ENCODE measurements at regions not wholly inside any gene's neighbourhood (a gene's known extent, or its start where the extent isn't known, plus 50 kb on each side); places are given as distances from the start of the nearest gene placed in this dataset.

DNA sequence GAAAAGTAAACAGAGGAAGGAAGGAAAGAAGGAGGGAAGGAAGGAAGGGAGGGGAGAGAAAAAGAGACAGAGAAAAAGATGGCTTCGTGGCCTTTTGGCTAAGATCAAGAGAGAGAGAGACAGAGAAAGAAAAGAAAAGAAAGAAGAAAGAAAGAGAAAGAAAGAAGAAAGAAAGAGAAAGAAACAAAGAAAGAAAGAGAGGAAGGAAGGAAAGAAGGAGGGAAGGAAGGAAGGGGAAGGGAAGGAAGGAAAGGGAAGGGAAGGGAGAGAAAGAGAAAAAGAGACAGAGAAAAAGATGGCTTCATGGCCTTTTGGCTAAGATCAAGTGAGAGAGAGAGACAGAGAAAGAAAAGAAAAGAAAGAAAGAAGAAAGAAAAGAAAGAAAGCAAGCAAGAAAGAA is 91.4 kb downstream of the PRLHR start:
- no peak for DNase-seq
- intact Hi-C loops (cut with DNase I; ENCODE audit: low total_unique reads) (no loop called here), in situ Hi-C loops (cut with MboI; ENCODE audit: low pct_ligation_motif_present in 1 of 4, low pct_unique_long_range_greater_than_20kb in 1 of 4, low sequenced_read_pairs in 3 of 4) (no loop called here)
- no peaks in the 10 kb centered on the region for H3K36me3 ChIP-seq
- 67 to 68% methylated on average over 1 of the region's 1 CpG for WGBS, 2 donors (ENCODE audit: low coverage in 1 of 2)
- no peak for TF ChIP-seq EP300 (IDR thresholded peaks at IDR 0.05; ENCODE audit: low read depth)
- TF ChIP-seq, protein P1, sequence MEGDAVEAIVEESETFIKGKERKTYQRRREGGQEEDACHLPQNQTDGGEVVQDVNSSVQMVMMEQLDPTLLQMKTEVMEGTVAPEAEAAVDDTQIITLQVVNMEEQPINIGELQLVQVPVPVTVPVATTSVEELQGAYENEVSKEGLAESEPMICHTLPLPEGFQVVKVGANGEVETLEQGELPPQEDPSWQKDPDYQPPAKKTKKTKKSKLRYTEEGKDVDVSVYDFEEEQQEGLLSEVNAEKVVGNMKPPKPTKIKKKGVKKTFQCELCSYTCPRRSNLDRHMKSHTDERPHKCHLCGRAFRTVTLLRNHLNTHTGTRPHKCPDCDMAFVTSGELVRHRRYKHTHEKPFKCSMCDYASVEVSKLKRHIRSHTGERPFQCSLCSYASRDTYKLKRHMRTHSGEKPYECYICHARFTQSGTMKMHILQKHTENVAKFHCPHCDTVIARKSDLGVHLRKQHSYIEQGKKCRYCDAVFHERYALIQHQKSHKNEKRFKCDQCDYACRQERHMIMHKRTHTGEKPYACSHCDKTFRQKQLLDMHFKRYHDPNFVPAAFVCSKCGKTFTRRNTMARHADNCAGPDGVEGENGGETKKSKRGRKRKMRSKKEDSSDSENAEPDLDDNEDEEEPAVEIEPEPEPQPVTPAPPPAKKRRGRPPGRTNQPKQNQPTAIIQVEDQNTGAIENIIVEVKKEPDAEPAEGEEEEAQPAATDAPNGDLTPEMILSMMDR (IDR thresholded peaks at IDR 0.05): no peak
- TF ChIP-seq POLR2A (IDR thresholded peaks at IDR 0.05): no peak
- TF ChIP-seq POLR2AphosphoS5 (IDR thresholded peaks at IDR 0.05): no peak
- H3K4me3 ChIP-seq: no peak overlapping the region
- H3K27me3 ChIP-seq: no peaks in the 10 kb centered on the region
- H3K9me3 ChIP-seq: no peaks in the 10 kb centered on the region
- H3K27ac ChIP-seq: no peak overlapping the region
- H3K4me1 ChIP-seq: no peaks in the 10 kb centered on the region

DNA sequence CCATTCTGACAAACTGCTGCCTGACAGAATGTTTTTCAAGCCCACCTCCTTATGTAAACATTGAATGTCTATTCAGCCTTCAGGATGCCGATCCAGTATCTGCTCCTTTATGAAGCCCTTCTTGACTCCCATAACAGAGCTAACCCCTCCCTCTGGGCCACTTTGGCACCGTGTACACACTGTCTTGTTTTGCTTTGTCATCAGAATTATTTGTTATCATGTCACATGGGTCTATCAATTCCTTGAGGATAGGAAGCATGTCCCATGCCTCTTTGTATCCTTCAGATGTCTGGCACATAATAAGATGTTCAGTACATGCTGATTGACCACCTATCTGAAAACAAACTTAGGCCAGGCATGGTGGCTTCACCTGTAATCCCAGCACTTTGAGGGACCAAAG is 92.3 kb downstream of the PRLHR start:
- no peaks in the 10 kb centered on the region for H3K9me3 ChIP-seq
- WGBS, 2 donors (ENCODE audit: low coverage in 1 of 2): 58% methylated on average over 2 of the region's 2 CpGs; no CpG with 5 or more reads in 1 of the 2 donors
- H3K4me1 ChIP-seq: no peaks in the 10 kb centered on the region
- TF ChIP-seq, protein P1 (IDR thresholded peaks at IDR 0.05): no peak
- TF ChIP-seq EP300 (IDR thresholded peaks at IDR 0.05; ENCODE audit: low read depth): no peak
- no peak for TF ChIP-seq POLR2AphosphoS5 (IDR thresholded peaks at IDR 0.05)
- no peak for TF ChIP-seq POLR2A (IDR thresholded peaks at IDR 0.05)
- H3K27me3 ChIP-seq: no peaks in the 10 kb centered on the region
- no peak overlapping the region for H3K4me3 ChIP-seq
- in situ Hi-C loops (cut with MboI; ENCODE audit: low pct_ligation_motif_present in 1 of 4, low pct_unique_long_range_greater_than_20kb in 1 of 4, low sequenced_read_pairs in 3 of 4): no loop called here
- no peak for DNase-seq
- intact Hi-C loops (cut with DNase I; ENCODE audit: low total_unique reads): no loop called here
- H3K27ac ChIP-seq: no peak overlapping the region
- no peaks in the 10 kb centered on the region for H3K36me3 ChIP-seq

DNA sequence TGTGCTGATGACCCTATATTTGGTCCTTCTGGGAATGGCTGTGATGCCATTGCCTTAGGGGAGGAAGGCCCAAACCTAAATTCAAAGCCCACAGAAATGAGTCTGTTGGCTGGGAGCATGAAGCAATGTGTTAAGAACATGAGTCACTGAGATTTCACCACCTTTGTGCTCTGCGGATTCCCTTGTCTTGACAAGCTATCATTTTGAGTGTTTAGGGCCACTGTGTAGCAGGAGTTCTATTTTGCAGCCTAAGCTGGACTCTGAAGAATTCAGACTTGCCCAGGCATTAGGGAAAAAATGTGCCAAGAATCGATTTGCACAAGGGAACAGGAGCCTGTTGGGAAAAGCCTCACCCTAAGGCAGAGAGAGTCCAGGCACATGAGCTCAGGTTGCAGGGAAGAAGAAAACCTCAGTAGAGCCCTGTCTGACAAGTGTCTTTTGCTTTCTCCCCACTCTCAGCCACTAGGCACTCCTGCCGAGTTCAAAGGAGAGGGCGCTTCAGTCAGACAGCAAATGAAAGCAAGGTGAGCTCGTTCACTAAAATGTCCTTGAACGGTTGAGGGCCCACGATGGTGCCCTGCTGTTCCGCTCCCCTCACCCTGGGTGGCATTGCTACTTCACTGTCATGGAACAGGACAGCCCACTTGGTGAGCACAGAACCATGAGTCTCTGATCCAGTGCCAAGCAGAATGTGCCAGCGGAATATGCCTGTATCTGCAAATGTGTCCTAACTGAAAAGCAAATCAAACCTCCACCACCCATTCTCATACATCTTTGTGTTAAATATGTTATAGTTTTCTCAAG is 93.6 kb downstream of the PRLHR start:
- DNase-seq: no peak
- Histone ChIP-seq H3K4me1 (no peaks in the 10 kb centered on the region), H3K4me3 (no peak overlapping the region), H3K9me3 (no peaks in the 10 kb centered on the region), H3K27ac (no peak overlapping the region), H3K27me3 (no peaks in the 10 kb centered on the region), H3K36me3 (no peaks in the 10 kb centered on the region)
- intact Hi-C loops (cut with DNase I; ENCODE audit: low total_unique reads): no loop called here
- in situ Hi-C loops (cut with MboI; ENCODE audit: low pct_ligation_motif_present in 1 of 4, low pct_unique_long_range_greater_than_20kb in 1 of 4, low sequenced_read_pairs in 3 of 4): no loop called here
- 88 to 100% methylated on average over 1 to 9 of the region's 9 CpGs for WGBS, 2 donors (ENCODE audit: low coverage in 1 of 2)
- TF ChIP-seq POLR2A (IDR thresholded peaks at IDR 0.05): no peak
- TF ChIP-seq, protein P1 (IDR thresholded peaks at IDR 0.05): no peak
- TF ChIP-seq POLR2AphosphoS5 (IDR thresholded peaks at IDR 0.05): no peak
- TF ChIP-seq EP300 (IDR thresholded peaks at IDR 0.05; ENCODE audit: low read depth): no peak

DNA sequence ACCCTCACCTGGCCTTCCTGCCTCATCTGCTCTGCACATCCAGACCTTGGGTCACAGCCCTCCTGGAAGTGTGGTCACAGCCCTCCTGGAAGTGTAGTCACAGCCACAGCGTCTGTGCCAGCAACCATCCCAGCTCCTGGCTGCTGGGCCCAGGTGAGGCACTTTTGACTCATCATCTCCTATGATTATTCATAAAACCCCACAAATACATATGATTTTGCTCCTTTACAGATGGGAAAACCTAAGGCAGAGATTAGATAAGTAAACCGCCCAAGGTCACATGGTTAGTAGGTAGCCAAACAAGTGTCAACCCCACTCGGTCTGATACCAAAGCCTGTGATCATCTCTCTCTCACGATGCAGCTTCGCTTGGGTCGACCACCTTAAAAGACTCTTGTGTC is 94.3 kb downstream of the PRLHR start:
- peaks cover 0 to 2% (median 1%) of the 10 kb centered on the region in 4 donors for H3K4me1 ChIP-seq
- WGBS, 2 donors (ENCODE audit: low coverage in 1 of 2): 85 to 91% methylated on average over 5 to 6 of the region's 6 CpGs
- no peaks in the 10 kb centered on the region for H3K36me3 ChIP-seq
- no peak overlapping the region for H3K4me3 ChIP-seq
- TF ChIP-seq EP300 (IDR thresholded peaks at IDR 0.05; ENCODE audit: low read depth) (no peak), POLR2A (IDR thresholded peaks at IDR 0.05) (no peak), POLR2AphosphoS5 (IDR thresholded peaks at IDR 0.05) (no peak)
- TF ChIP-seq, protein P1 (IDR thresholded peaks at IDR 0.05): no peak
- no peak for DNase-seq
- no peak overlapping the region for H3K27ac ChIP-seq
- intact Hi-C loops (cut with DNase I; ENCODE audit: low total_unique reads) (no loop called here), in situ Hi-C loops (cut with MboI; ENCODE audit: low pct_ligation_motif_present in 1 of 4, low pct_unique_long_range_greater_than_20kb in 1 of 4, low sequenced_read_pairs in 3 of 4) (no loop called here)
- no peaks in the 10 kb centered on the region for H3K9me3 ChIP-seq
- no peaks in the 10 kb centered on the region for H3K27me3 ChIP-seq
